ENCODE measurements at regions not wholly inside any gene's neighbourhood (a gene's known extent, or its start where the extent isn't known, plus 50 kb on each side); places are given as distances from the start of the nearest gene placed in this dataset.
"Not testable (repeated sequence)": the region's sequence is repeated elsewhere in the genome, so short reads cannot be mapped to it uniquely, and the experiment has no call there.

- no peaks in the 10 kb centered on the region for H3K9me3 ChIP-seq
- no peaks in the 10 kb centered on the region for H3K27me3 ChIP-seq
- H3K4me1 ChIP-seq: no peaks in the 10 kb centered on the region
- no peak for DNase-seq
- no peak for TF ChIP-seq CTCF (IDR thresholded peaks at IDR 0.05; ENCODE audit: low read depth, low read length)
- H3K4me3 ChIP-seq (ENCODE audit: low read depth, low read length): no peak overlapping the region
- no peaks in the 10 kb centered on the region for H3K36me3 ChIP-seq
Measured at GRCh38 chr5:57979671-57980070, 480.2 kb downstream of the PLK2 start.

GRCh38 chr5:57976506-57976905, 483.4 kb downstream of the PLK2 start:
- Histone ChIP-seq H3K4me1 (no peaks in the 10 kb centered on the region), H3K9me3 (no peaks in the 10 kb centered on the region), H3K4me3 (ENCODE audit: low read depth, low read length) (no peak overlapping the region), H3K36me3 (no peaks in the 10 kb centered on the region), H3K27me3 (no peaks in the 10 kb centered on the region)
- no peak for DNase-seq
- no peak for TF ChIP-seq CTCF (IDR thresholded peaks at IDR 0.05; ENCODE audit: low read depth, low read length)

GRCh38 chr5:57972099-57972498, 487.8 kb downstream of the PLK2 start:
- not testable (repeated sequence) for H3K4me3 ChIP-seq (ENCODE audit: low read depth, low read length); H3K4me1 ChIP-seq; H3K36me3 ChIP-seq; DNase-seq; H3K9me3 ChIP-seq; H3K27me3 ChIP-seq

GRCh38 chr5:57960569-57960968, 478.0 kb upstream of the ACTBL2 start:
- no peak for DNase-seq
- Histone ChIP-seq H3K4me3 (ENCODE audit: low read depth, low read length) (no peak overlapping the region), H3K36me3 (no peaks in the 10 kb centered on the region), H3K9me3 (no peaks in the 10 kb centered on the region), H3K4me1 (no peaks in the 10 kb centered on the region), H3K27me3 (no peaks in the 10 kb centered on the region)
- TF ChIP-seq CTCF (IDR thresholded peaks at IDR 0.05; ENCODE audit: low read depth, low read length): no peak

- no peak for TF ChIP-seq CTCF (IDR thresholded peaks at IDR 0.05; ENCODE audit: low read depth, low read length)
- no peaks in the 10 kb centered on the region for H3K36me3 ChIP-seq
- no peaks in the 10 kb centered on the region for H3K9me3 ChIP-seq
- no peak for DNase-seq
- H3K4me1 ChIP-seq: no peaks in the 10 kb centered on the region; the same call in 1 of the 2 replicates
- H3K27me3 ChIP-seq: 0 out of 2 replicates have a peak, but pooled peaks cover 2% of the 10 kb centered on the region
- no peak overlapping the region for H3K4me3 ChIP-seq (ENCODE audit: low read depth, low read length)
Measured at GRCh38 chr5:57956636-57957035, 474.0 kb upstream of the ACTBL2 start.

GRCh38 chr5:57955511-57955910, 472.9 kb upstream of the ACTBL2 start:
- no peak for DNase-seq
- no peak overlapping the region for H3K4me3 ChIP-seq (ENCODE audit: low read depth, low read length)
- no peaks in the 10 kb centered on the region for H3K36me3 ChIP-seq
- 0 out of 2 replicates have a peak, but pooled peaks cover 2% of the 10 kb centered on the region for H3K27me3 ChIP-seq
- no peaks in the 10 kb centered on the region for H3K9me3 ChIP-seq
- no peak for TF ChIP-seq CTCF (IDR thresholded peaks at IDR 0.05; ENCODE audit: low read depth, low read length)
- no peaks in the 10 kb centered on the region; the same call in 1 of the 2 replicates for H3K4me1 ChIP-seq

- DNase-seq: no peak
- no peak for TF ChIP-seq CTCF (IDR thresholded peaks at IDR 0.05; ENCODE audit: low read depth, low read length)
- Histone ChIP-seq H3K4me1 (no peaks in the 10 kb centered on the region; the same call in 1 of the 2 replicates), H3K4me3 (ENCODE audit: low read depth, low read length) (no peak overlapping the region), H3K36me3 (no peaks in the 10 kb centered on the region), H3K9me3 (no peaks in the 10 kb centered on the region), H3K27me3 (0 out of 2 replicates have a peak, but pooled peaks cover 2% of the 10 kb centered on the region)
Measured at GRCh38 chr5:57953792-57954191, 471.2 kb upstream of the ACTBL2 start.
